ENCODE measurements at regions not wholly inside any gene's neighbourhood (a gene's known extent, or its start where the extent isn't known, plus 50 kb on each side); places are given as distances from the start of the nearest gene placed in this dataset.

DNA sequence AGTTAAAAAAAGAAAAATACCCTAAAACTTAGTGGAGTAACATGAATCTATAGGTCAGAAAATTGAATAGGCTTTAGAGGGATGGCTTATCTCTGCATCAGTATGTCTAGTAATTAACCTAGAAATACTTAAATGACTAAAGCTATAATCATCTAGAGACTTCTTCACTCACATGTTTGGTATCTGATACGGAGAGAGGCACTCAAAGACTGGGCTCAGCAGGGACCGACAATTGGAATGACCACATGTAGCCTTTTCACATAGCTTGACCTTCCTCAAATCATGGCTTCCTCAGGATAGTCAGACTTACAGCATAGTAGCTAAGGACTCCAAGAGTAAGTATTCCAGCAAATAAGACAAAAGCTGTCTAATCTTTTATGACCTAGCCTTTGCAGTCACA is 105.3 kb upstream of the RORB start:
- TF ChIP-seq CTCF (IDR thresholded peaks at IDR 0.05) = no peak
- no peak for TF ChIP-seq POLR2A (IDR thresholded peaks at IDR 0.05)

Measured in body of pancreas (tissue), 4 donors.